ENCODE measurements at regions not wholly inside any gene's neighbourhood (a gene's known extent, or its start where the extent isn't known, plus 50 kb on each side); places are given as distances from the start of the nearest gene placed in this dataset.
"Not testable (repeated sequence)": the region's sequence is repeated elsewhere in the genome, so short reads cannot be mapped to it uniquely, and the experiment has no call there.

GRCh38 chr10:130263289-130263688 is 127.1 kb downstream of the GLRX3 start:
- no peak for DNase-seq

GRCh38 chr10:130265542-130265941 is 129.4 kb downstream of the GLRX3 start:
- no peak for DNase-seq

GRCh38 chr10:130282492-130283218 is 146.5 kb downstream of the GLRX3 start:
- no peak for DNase-seq

GRCh38 chr10:130283219-130283545 is 147.0 kb downstream of the GLRX3 start:
- no peak for DNase-seq

GRCh38 chr10:130295761-130296160 is 159.6 kb downstream of the GLRX3 start:
- not testable (repeated sequence) for DNase-seq

GRCh38 chr10:130300608-130301020 is 164.4 kb downstream of the GLRX3 start:
- peak; percentile 3 for DNase-seq

GRCh38 chr10:130301021-130301892 is 165.1 kb downstream of the GLRX3 start:
- DNase-seq, result peak; percentile 6

GRCh38 chr10:130326954-130327353 is 190.8 kb downstream of the GLRX3 start:
- DNase-seq, result no peak

- DNase-seq, result no peak
These were observed 193.6 kb downstream of the GLRX3 start for GRCh38 chr10:130329792-130330191.

GRCh38 chr10:130333185-130333584 is 197.0 kb downstream of the GLRX3 start:
- no peak for DNase-seq

- no peak for DNase-seq
These were observed 199.1 kb downstream of the GLRX3 start for GRCh38 chr10:130335336-130335735.

GRCh38 chr10:130336617-130337304 is 200.6 kb downstream of the GLRX3 start:
- no peak for DNase-seq

- DNase-seq, result no peak
These were observed 201.1 kb downstream of the GLRX3 start for GRCh38 chr10:130337305-130337640.

GRCh38 chr10:130337696-130338635 is 201.8 kb downstream of the GLRX3 start:
- DNase-seq, result no peak

- DNase-seq, result no peak
These were observed 202.4 kb downstream of the GLRX3 start for GRCh38 chr10:130338636-130339024.

- no peak for DNase-seq
These were observed 202.9 kb downstream of the GLRX3 start for GRCh38 chr10:130339091-130339490.

GRCh38 chr10:130339911-130340310 is 203.7 kb downstream of the GLRX3 start:
- no peak for DNase-seq

- DNase-seq, result no peak
These were observed 204.6 kb downstream of the GLRX3 start for GRCh38 chr10:130340816-130341215.

GRCh38 chr10:130341356-130341755 is 205.2 kb downstream of the GLRX3 start:
- DNase-seq, result no peak

GRCh38 chr10:130345728-130346127 is 209.5 kb downstream of the GLRX3 start:
- no peak for DNase-seq

GRCh38 chr10:130350996-130351395 is 214.8 kb downstream of the GLRX3 start:
- no peak for DNase-seq

- no peak for DNase-seq
These were observed 215.5 kb downstream of the GLRX3 start for GRCh38 chr10:130351466-130352290.
